ENCODE measurements at regions not wholly inside any gene's neighbourhood (a gene's known extent, or its start where the extent isn't known, plus 50 kb on each side); places are given as distances from the start of the nearest gene placed in this dataset.
"Not testable (repeated sequence)": the region's sequence is repeated elsewhere in the genome, so short reads cannot be mapped to it uniquely, and the experiment has no call there.

GRCh38 chr5:101018299-101018698, 115.2 kb upstream of the ST8SIA4 start:
- H3K36me3 ChIP-seq, result no peaks in the 10 kb centered on the region
- TF ChIP-seq EP300 (IDR thresholded peaks at IDR 0.05) (no peak), POLR2AphosphoS5 (IDR thresholded peaks at IDR 0.05) (no peak), CTCF (IDR thresholded peaks at IDR 0.05) (no peak), POLR2A (IDR thresholded peaks at IDR 0.05) (no peak)
- H3K4me1 ChIP-seq, result no peaks in the 10 kb centered on the region
- no peaks in the 10 kb centered on the region for H3K27me3 ChIP-seq
- H3K9me3 ChIP-seq, result no peaks in the 10 kb centered on the region
- H3K27ac ChIP-seq, result no peak overlapping the region
- no peak overlapping the region for H3K4me3 ChIP-seq
- WGBS, 2 donors (ENCODE audit: low coverage in 1 of 2), result 64 to 83% methylated on average over 1 of the region's 1 CpG
- ATAC-seq, result no peak

- Histone ChIP-seq H3K27me3 (no peaks in the 10 kb centered on the region), H3K9me3 (no peaks in the 10 kb centered on the region), H3K4me1 (no peaks in the 10 kb centered on the region), H3K27ac (no peak overlapping the region), H3K4me3 (no peak overlapping the region), H3K36me3 (no peaks in the 10 kb centered on the region)
- TF ChIP-seq POLR2A (IDR thresholded peaks at IDR 0.05), result no peak
- TF ChIP-seq POLR2AphosphoS5 (IDR thresholded peaks at IDR 0.05), result no peak
- WGBS, 2 donors (ENCODE audit: low coverage in 1 of 2), result 47 to 65% methylated on average over 2 of the region's 2 CpGs
- ATAC-seq, result no peak
These were observed 109.8 kb upstream of the ST8SIA4 start for GRCh38 chr5:101012880-101013279.

GRCh38 chr5:101009758-101010519, 106.9 kb upstream of the ST8SIA4 start:
- Histone ChIP-seq H3K9me3 (no peaks in the 10 kb centered on the region), H3K36me3 (no peaks in the 10 kb centered on the region), H3K4me1 (no peaks in the 10 kb centered on the region), H3K4me3 (no peak overlapping the region), H3K27ac (no peak overlapping the region), H3K27me3 (no peaks in the 10 kb centered on the region)
- no peak for TF ChIP-seq POLR2AphosphoS5 (IDR thresholded peaks at IDR 0.05)
- no peak for TF ChIP-seq CTCF (IDR thresholded peaks at IDR 0.05)
- no peak for TF ChIP-seq EP300 (IDR thresholded peaks at IDR 0.05)
- TF ChIP-seq POLR2A (IDR thresholded peaks at IDR 0.05), result no peak
- 57 to 71% methylated on average over 7 to 9 of the region's 9 CpGs for WGBS, 2 donors (ENCODE audit: low coverage in 1 of 2)
- no peak for ATAC-seq

- Histone ChIP-seq H3K4me1 (no peaks in the 10 kb centered on the region), H3K9me3 (peaks cover 0 to 11% (median 0%) of the 10 kb centered on the region in 3 donors), H3K36me3 (no peaks in the 10 kb centered on the region), H3K27me3 (no peaks in the 10 kb centered on the region), H3K4me3 (no peak overlapping the region), H3K27ac (no peak overlapping the region)
- 100% methylated on average over 1 of the region's 1 CpG for WGBS, 2 donors (ENCODE audit: low coverage in 1 of 2)
- no peak for ATAC-seq
- TF ChIP-seq CTCF (IDR thresholded peaks at IDR 0.05) (no peak), EP300 (IDR thresholded peaks at IDR 0.05) (no peak)
These were observed 89.3 kb upstream of the ST8SIA4 start for GRCh38 chr5:100992354-100992753.

- not testable (repeated sequence) for H3K27ac ChIP-seq, H3K27me3 ChIP-seq, ATAC-seq, H3K9me3 ChIP-seq, H3K36me3 ChIP-seq, H3K4me3 ChIP-seq, H3K4me1 ChIP-seq
- 50 to 52% methylated on average over 2 to 4 of the region's 6 CpGs for WGBS, 2 donors (ENCODE audit: low coverage in 1 of 2)
These were observed 80.5 kb upstream of the ST8SIA4 start for GRCh38 chr5:100983601-100984000.

GRCh38 chr5:100974082-100974481, 71.0 kb upstream of the ST8SIA4 start:
- no peak for TF ChIP-seq CTCF (IDR thresholded peaks at IDR 0.05)
- no peak for TF ChIP-seq POLR2AphosphoS5 (IDR thresholded peaks at IDR 0.05)
- TF ChIP-seq EP300 (IDR thresholded peaks at IDR 0.05), result no peak
- TF ChIP-seq POLR2A (IDR thresholded peaks at IDR 0.05), result no peak
- Histone ChIP-seq H3K4me1 (no peaks in the 10 kb centered on the region), H3K27me3 (no peaks in the 10 kb centered on the region), H3K36me3 (no peaks in the 10 kb centered on the region), H3K9me3 (no peaks in the 10 kb centered on the region), H3K27ac (no peak overlapping the region), H3K4me3 (no peak overlapping the region)
- no peak for ATAC-seq
- WGBS, 2 donors (ENCODE audit: low coverage in 1 of 2), result 36 to 52% methylated on average over 3 of the region's 3 CpGs
